ENCODE measurements at regions not wholly inside any gene's neighbourhood (a gene's known extent, or its start where the extent isn't known, plus 50 kb on each side); places are given as distances from the start of the nearest gene placed in this dataset.

DNA sequence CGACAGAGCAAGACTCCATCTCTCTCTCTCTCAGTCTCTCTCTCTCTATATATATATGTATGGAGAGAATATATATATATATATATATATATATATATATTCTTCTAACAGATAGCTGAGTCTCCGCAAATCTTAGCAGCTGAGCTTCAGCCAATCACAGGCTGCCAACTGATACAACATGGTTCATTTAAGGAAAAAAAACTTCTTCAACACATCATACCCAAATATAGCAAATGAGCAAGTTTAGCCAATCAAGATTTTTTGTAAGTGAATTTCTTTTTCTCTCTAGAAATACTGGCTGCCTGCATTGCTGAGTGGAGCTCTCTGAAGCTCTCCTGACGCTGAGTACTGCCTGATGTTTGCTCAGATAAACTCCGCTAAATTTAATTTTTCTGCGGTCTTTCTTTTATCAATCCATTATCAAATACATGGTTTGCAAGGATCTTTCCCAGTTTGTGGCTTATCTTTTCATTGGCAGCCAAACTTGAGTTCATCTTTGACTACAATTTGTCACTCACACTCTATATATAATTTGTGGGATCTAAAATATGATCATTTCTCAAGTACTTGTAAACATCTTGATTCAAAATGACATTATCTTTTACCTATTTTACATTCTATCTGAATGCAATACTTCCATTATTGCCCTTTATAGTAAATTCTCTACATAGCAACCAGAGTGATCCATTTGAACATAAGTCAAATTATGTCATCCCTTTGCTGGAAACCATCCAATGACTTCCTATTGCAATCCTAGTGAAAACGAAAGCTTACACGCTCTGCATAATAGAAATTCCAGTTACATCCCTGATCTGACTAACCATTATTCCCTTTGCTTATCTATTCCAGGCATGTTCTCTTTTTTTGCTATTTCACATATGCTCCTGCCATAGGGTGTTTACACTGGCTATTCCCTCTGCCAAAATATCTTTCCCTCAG lies 2131.7 kb downstream of the MRPL39 start:
- intact Hi-C loops (cut with DNase I), result no loop called here
- Histone ChIP-seq H3K36me3 (no peaks in the 10 kb centered on the region), H3K9me3 (no peaks in the 10 kb centered on the region), H3K27ac (no peak overlapping the region), H3K4me1 (no peaks in the 10 kb centered on the region), H3K4me3 (no peak overlapping the region), H3K27me3 (no peaks in the 10 kb centered on the region)
- DNase-seq (no peak), ATAC-seq (no peak)
- TF ChIP-seq CTCF (IDR thresholded peaks at IDR 0.05), result no peak

DNA sequence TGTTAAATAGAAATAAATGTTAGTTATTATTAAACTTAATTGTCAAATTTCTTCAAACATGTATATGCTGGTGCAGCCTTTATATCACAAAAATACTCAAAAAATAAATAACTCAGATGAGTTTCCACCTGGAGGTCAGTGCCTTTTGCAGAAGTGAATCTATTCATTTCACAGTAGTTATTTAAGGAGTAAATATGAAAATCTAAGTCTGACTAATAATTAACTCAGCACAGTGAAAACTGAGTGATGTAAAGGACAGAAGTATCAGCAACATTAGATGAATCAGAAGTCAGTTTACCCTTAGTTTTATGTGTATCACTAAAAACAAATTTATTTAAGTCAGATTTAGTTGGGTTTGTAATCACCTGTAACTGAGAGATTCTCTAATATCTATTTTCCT lies 2135.4 kb downstream of the MRPL39 start:
- no peak for ATAC-seq
- intact Hi-C loops (cut with DNase I), result no loop called here

GRCh38 chr21:23463365-23463764 lies 2143.9 kb downstream of the MRPL39 start:
- no peaks in the 10 kb centered on the region for H3K27me3 ChIP-seq
- no peaks in the 10 kb centered on the region for H3K9me3 ChIP-seq
- H3K27ac ChIP-seq, result no peak overlapping the region
- DNase-seq (no peak), ATAC-seq (no peak)
- no peak for TF ChIP-seq CTCF (IDR thresholded peaks at IDR 0.05)
- H3K4me3 ChIP-seq, result no peak overlapping the region
- intact Hi-C loops (cut with DNase I), result no loop called here
- H3K4me1 ChIP-seq, result no peaks in the 10 kb centered on the region
- H3K36me3 ChIP-seq, result no peaks in the 10 kb centered on the region

More for the DNA sequence above, 2135.4 kb downstream of the MRPL39 start:
- Histone ChIP-seq H3K27ac (no peak overlapping the region), H3K9me3 (no peaks in the 10 kb centered on the region), H3K4me1 (no peaks in the 10 kb centered on the region), H3K36me3 (no peaks in the 10 kb centered on the region), H3K27me3 (no peaks in the 10 kb centered on the region), H3K4me3 (no peak overlapping the region)
- no peak for DNase-seq
- TF ChIP-seq CTCF (IDR thresholded peaks at IDR 0.05), result no peak

- H3K36me3 ChIP-seq, result no peaks in the 10 kb centered on the region
- ATAC-seq (no peak), DNase-seq (no peak)
- TF ChIP-seq CTCF (IDR thresholded peaks at IDR 0.05), result no peak
- intact Hi-C loops (cut with DNase I), result no loop called here
- H3K4me3 ChIP-seq, result no peak overlapping the region
- H3K9me3 ChIP-seq, result no peaks in the 10 kb centered on the region
- H3K27me3 ChIP-seq, result no peaks in the 10 kb centered on the region
- no peak overlapping the region for H3K27ac ChIP-seq
- no peaks in the 10 kb centered on the region for H3K4me1 ChIP-seq
Measured at GRCh38 chr21:23455676-23456075, 2151.6 kb downstream of the MRPL39 start.

DNA sequence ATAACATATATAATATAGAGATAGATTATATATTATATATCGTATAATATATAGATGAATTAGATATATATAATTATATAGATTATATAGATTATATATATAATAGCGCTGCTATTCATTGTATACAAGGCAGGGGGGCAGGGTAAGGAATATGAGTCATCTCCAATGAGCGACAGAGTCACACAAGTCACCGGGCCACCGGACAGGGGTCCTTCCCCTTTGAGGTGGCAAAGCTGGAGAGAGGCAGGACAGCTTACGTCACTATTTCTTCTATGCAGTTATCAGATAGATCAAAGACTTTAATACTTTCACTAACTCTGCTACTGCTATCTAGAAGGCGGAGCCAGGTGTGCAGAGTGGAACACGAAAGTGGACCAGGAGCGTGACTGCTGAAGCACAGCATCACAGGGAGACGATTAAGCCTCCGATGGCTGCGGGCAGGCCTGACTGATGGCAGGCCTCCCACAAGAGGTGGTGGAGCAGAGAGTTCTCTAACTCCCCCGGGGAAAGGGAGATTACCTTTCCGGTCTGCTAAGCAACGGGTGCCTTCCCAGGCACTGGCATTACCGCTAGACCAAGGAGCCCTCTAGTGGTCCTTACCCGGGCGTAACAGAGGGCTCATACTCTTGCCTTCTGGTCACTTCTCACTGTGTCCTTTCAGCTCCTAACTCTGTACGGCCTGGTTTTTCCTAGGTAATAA lies 2154.7 kb downstream of the MRPL39 start:
- intact Hi-C loops (cut with DNase I), result no loop called here
- DNase-seq (peak; percentile 50), ATAC-seq (peak; percentile 39)
- H3K27ac ChIP-seq, result no peak overlapping the region
- no peaks in the 10 kb centered on the region for H3K27me3 ChIP-seq
- TF ChIP-seq CTCF (IDR thresholded peaks at IDR 0.05), result peak; percentile 18
- H3K36me3 ChIP-seq, result no peaks in the 10 kb centered on the region
- no peaks in the 10 kb centered on the region for H3K4me1 ChIP-seq
- H3K9me3 ChIP-seq, result no peaks in the 10 kb centered on the region
- no peak overlapping the region for H3K4me3 ChIP-seq
